Astrocyte of the spinal cord (primary cell): ENCODE measurements at regions not wholly inside any gene's neighbourhood (a gene's known extent, or its start where the extent isn't known, plus 50 kb on each side); places are given as distances from the start of the nearest gene placed in this dataset.
"Not testable (repeated sequence)": the region's sequence is repeated elsewhere in the genome, so short reads cannot be mapped to it uniquely, and the experiment has no call there.

Experiments
- DNase-seq: peaks from one replicate; pipeline ENCODE4 v3.0.0; 2011; ENCODE audit warnings: low read depth, low spot score
- H3K4me3 ChIP-seq: 2 replicates; pipeline ENCODE4 v1.5.1; 2011; ENCODE audit warnings: low read depth, mild to moderate bottlenecking, low read length, moderate library complexity
- in situ Hi-C: cut with HindIII; loops from 2 replicates; pipeline ENCODE4 v1.10.0; 2017; ENCODE audit warnings: low sequenced_read_pairs
- TF ChIP-seq, protein P1 (sequence below): IDR thresholded peaks from 2 replicates; pipeline ENCODE4 v1.5.1; 2012; ENCODE audit warnings: low read depth, mild to moderate bottlenecking, low read length, inconsistent platforms

DNA sequence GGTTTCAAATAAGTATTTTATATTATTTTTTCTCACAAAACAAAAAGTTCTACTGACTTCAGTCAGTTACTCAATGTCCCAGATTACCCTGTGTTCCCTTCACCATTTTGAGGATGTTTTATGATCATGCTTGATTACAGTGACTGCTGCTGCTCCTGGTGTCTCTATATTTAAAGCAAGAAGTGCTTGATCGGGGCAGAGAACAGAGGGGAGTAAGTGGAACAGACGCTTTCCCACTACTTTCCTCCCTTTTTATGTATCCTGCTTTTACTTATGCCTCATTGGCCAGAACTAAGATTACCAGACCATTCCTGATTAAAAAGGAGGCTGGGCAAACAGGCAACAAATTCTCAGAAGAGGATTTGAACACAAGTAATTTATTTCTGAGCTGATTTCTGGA, 612.1 kb downstream of the VGLL3 start:
- DNase-seq: no peak
- in situ Hi-C loops: no loop called here
- H3K4me3 ChIP-seq: no peak overlapping the region
- TF ChIP-seq, protein P1, sequence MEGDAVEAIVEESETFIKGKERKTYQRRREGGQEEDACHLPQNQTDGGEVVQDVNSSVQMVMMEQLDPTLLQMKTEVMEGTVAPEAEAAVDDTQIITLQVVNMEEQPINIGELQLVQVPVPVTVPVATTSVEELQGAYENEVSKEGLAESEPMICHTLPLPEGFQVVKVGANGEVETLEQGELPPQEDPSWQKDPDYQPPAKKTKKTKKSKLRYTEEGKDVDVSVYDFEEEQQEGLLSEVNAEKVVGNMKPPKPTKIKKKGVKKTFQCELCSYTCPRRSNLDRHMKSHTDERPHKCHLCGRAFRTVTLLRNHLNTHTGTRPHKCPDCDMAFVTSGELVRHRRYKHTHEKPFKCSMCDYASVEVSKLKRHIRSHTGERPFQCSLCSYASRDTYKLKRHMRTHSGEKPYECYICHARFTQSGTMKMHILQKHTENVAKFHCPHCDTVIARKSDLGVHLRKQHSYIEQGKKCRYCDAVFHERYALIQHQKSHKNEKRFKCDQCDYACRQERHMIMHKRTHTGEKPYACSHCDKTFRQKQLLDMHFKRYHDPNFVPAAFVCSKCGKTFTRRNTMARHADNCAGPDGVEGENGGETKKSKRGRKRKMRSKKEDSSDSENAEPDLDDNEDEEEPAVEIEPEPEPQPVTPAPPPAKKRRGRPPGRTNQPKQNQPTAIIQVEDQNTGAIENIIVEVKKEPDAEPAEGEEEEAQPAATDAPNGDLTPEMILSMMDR: no peak

- DNase-seq, H3K4me3 ChIP-seq, in situ Hi-C loops: not testable (repeated sequence)
Observed at GRCh38 chr3:86335566-86335965, 655.4 kb downstream of the VGLL3 start.

- TF ChIP-seq, protein P1: no peak
- no peak for DNase-seq
- no peak overlapping the region for H3K4me3 ChIP-seq
- in situ Hi-C loops: no loop called here
Observed at GRCh38 chr3:86333636-86334035, 657.3 kb downstream of the VGLL3 start.

DNA sequence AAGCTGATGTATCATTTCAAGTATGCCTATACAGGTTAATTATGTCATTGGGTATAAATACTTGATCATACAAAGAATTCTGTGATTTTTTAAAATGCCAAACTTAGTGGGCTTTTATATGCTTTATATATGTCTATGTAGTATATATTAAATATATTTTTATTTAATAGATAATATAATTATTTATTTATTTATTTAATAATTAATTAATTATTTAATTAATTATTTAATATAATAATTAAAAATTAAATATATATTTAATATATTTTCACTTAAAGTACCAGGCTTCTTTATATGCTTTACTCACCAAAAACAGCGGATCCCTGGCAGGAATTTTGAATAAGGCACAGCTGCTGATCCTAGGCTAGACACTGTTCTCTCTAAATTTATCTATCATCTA, 687.0 kb downstream of the VGLL3 start:
- no peak for DNase-seq
- no peak overlapping the region for H3K4me3 ChIP-seq
- in situ Hi-C loops: no loop called here
- TF ChIP-seq, protein P1: no peak

GRCh38 chr3:86282106-86282787, 708.7 kb downstream of the VGLL3 start:
- TF ChIP-seq, protein P1: no peak
- no peak for DNase-seq
- H3K4me3 ChIP-seq: no peak overlapping the region
- in situ Hi-C loops: no loop called here

- in situ Hi-C loops: no loop called here
- TF ChIP-seq, protein P1: no peak
- H3K4me3 ChIP-seq: no peak overlapping the region
- DNase-seq: no peak
Observed at GRCh38 chr3:86269364-86270155, 721.4 kb downstream of the VGLL3 start.
